MM.1S (cell line): ENCODE measurements at regions not wholly inside any gene's neighbourhood (a gene's known extent, or its start where the extent isn't known, plus 50 kb on each side); places are given as distances from the start of the nearest gene placed in this dataset.

Experiments
- DNase-seq: peaks from one replicate; pipeline ENCODE4 v3.0.0-alpha.2; 2015
- H2AFZ ChIP-seq: fragments of 300-600 bp; sonication (generic); 2 replicates; pipeline ENCODE4 v1.6.0; 2016; ENCODE audit warnings: antibody characterized with exemption, low read length
- H3F3A ChIP-seq: fragments of 300-600 bp; sonication (generic); 2 replicates; pipeline ENCODE4 v1.6.1; 2016; ENCODE audit warnings: mild to moderate bottlenecking, antibody characterized with exemption, low read length, moderate library complexity, mixed read lengths; ENCODE audit not compliant: insufficient read depth
- H3K27ac ChIP-seq: fragments of 300-600 bp; sonication (generic); 2 replicates; pipeline ENCODE4 v1.5.1; 2016; ENCODE audit warnings: mild to moderate bottlenecking, low read length
- H3K27me3 ChIP-seq: fragments of 300-600 bp; sonication (generic); replicated peaks from 2 replicates; pipeline ENCODE4 v1.6.0; 2016; ENCODE audit warnings: low read length; ENCODE audit not compliant: insufficient read depth
- H3K36me3 ChIP-seq: fragments of 300-600 bp; sonication (generic); replicated peaks from 2 replicates; pipeline ENCODE4 v1.6.1; 2016; ENCODE audit warnings: mild to moderate bottlenecking, low read length, mixed read lengths; ENCODE audit not compliant: insufficient read depth
- H3K4me1 ChIP-seq: fragments of 300-600 bp; sonication (generic); 2 replicates; pipeline ENCODE4 v1.6.1; 2016; ENCODE audit warnings: low read length, mixed read lengths
- H3K4me2 ChIP-seq: fragments of 300-600 bp; sonication (generic); 2 replicates; pipeline ENCODE4 v1.6.0; 2016; ENCODE audit warnings: low read depth, low read length
- H3K4me3 ChIP-seq: fragments of 300-600 bp; sonication (generic); 2 replicates; pipeline ENCODE4 v1.5.1; 2016; ENCODE audit warnings: low read length, mixed read lengths
- H3K79me2 ChIP-seq: fragments of 300-600 bp; sonication (generic); 2 replicates; pipeline ENCODE4 v1.6.1; 2016; ENCODE audit warnings: mixed run types, low read length, mixed read lengths
- H3K9ac ChIP-seq: fragments of 300-600 bp; sonication (generic); 2 replicates; pipeline ENCODE4 v1.6.1; 2016; ENCODE audit warnings: low read length, mixed read lengths
- H3K9me2 ChIP-seq: fragments of 300-600 bp; sonication (generic); replicated peaks from 2 replicates; pipeline ENCODE4 v1.6.1; 2016; ENCODE audit warnings: mild to moderate bottlenecking, low read length, mixed read lengths; ENCODE audit not compliant: insufficient read depth
- H3K9me3 ChIP-seq: fragments of 300-600 bp; sonication (generic); replicated peaks from 2 replicates; pipeline ENCODE4 v1.6.1; 2016; ENCODE audit warnings: mild to moderate bottlenecking, low read length, mixed read lengths; ENCODE audit not compliant: insufficient read depth
- H4K20me1 ChIP-seq: fragments of 300-600 bp; sonication (generic); 2 replicates; pipeline ENCODE4 v1.6.1; 2016; ENCODE audit warnings: mild to moderate bottlenecking, low read length, moderate library complexity, mixed read lengths; ENCODE audit not compliant: insufficient read depth
- CTCF ChIP-seq: fragments of 300-600 bp; sonication (generic); IDR thresholded peaks from 2 replicates; pipeline ENCODE4 v1.5.1; 2016; ENCODE audit warnings: antibody characterized with exemption, low read length, mixed read lengths
- EZH2 ChIP-seq: fragments of 300-600 bp; sonication (generic); optimal IDR thresholded peaks from 2 replicates; pipeline ENCODE3; 2017; ENCODE audit warnings: low read depth, mild to moderate bottlenecking, antibody characterized with exemption, low read length, mixed read lengths
- EZH2phosphoT487 ChIP-seq: fragments of 300-600 bp; sonication (generic); IDR thresholded peaks from 2 replicates; pipeline ENCODE4 v1.6.1; 2018; ENCODE audit warnings: antibody characterized with exemption, low read length

GRCh38 chr18:76643199-76643598 lies 148.2 kb upstream of the ZNF516 start:
- Histone ChIP-seq H3K27me3 (no peaks in the 10 kb centered on the region), H4K20me1 (no peaks in the 10 kb centered on the region), H3K9ac (no peak overlapping the region), H3K27ac (no peak overlapping the region), H3K4me2 (no peak overlapping the region), H3K4me1 (no peaks in the 10 kb centered on the region), H3K9me3 (no peaks in the 10 kb centered on the region), H3K4me3 (no peak overlapping the region), H3K9me2 (no peaks in the 10 kb centered on the region), H3K79me2 (no peaks in the 10 kb centered on the region), H3K36me3 (no peaks in the 10 kb centered on the region), H3F3A (no peaks in the 10 kb centered on the region), H2AFZ (no peak overlapping the region)
- DNase-seq: no peak
- no peak for TF ChIP-seq EZH2phosphoT487
- TF ChIP-seq CTCF: no peak
- no peak for TF ChIP-seq EZH2

- no peak overlapping the region for H2AFZ ChIP-seq
- no peaks in the 10 kb centered on the region for H3K27me3 ChIP-seq
- H3K36me3 ChIP-seq: no peaks in the 10 kb centered on the region
- no peak overlapping the region for H3K4me2 ChIP-seq
- H3F3A ChIP-seq: no peaks in the 10 kb centered on the region
- H3K27ac ChIP-seq: no peak overlapping the region
- TF ChIP-seq CTCF (no peak), EZH2 (no peak), EZH2phosphoT487 (no peak)
- DNase-seq: no peak
- no peak overlapping the region for H3K9ac ChIP-seq
- no peaks in the 10 kb centered on the region for H4K20me1 ChIP-seq
- H3K4me3 ChIP-seq: no peak overlapping the region
- no peaks in the 10 kb centered on the region for H3K79me2 ChIP-seq
- H3K4me1 ChIP-seq: no peaks in the 10 kb centered on the region
- no peaks in the 10 kb centered on the region for H3K9me3 ChIP-seq
- H3K9me2 ChIP-seq: no peaks in the 10 kb centered on the region
These were observed 145.4 kb upstream of the ZNF516 start for GRCh38 chr18:76640438-76640837.

GRCh38 chr18:76634564-76634963 lies 139.5 kb upstream of the ZNF516 start:
- TF ChIP-seq EZH2: no peak
- TF ChIP-seq CTCF: no peak
- no peak for TF ChIP-seq EZH2phosphoT487
- H3K9me2 ChIP-seq: no peaks in the 10 kb centered on the region
- no peak overlapping the region for H3K9ac ChIP-seq
- no peaks in the 10 kb centered on the region for H3K27me3 ChIP-seq
- no peaks in the 10 kb centered on the region for H3K9me3 ChIP-seq
- DNase-seq: no peak
- no peaks in the 10 kb centered on the region for H3K79me2 ChIP-seq
- no peak overlapping the region for H3K4me2 ChIP-seq
- H3F3A ChIP-seq: no peaks in the 10 kb centered on the region
- H2AFZ ChIP-seq: no peak overlapping the region
- no peaks in the 10 kb centered on the region for H3K36me3 ChIP-seq
- no peak overlapping the region for H3K27ac ChIP-seq
- H3K4me3 ChIP-seq: no peak overlapping the region
- H3K4me1 ChIP-seq: no peaks in the 10 kb centered on the region
- no peaks in the 10 kb centered on the region for H4K20me1 ChIP-seq
